NCI-H2227 (cell line): ENCODE measurements at regions not wholly inside any gene's neighbourhood (a gene's known extent, or its start where the extent isn't known, plus 50 kb on each side); places are given as distances from the start of the nearest gene placed in this dataset.

Source experiments
- DNase-seq: peaks from one replicate; lab custom pipeline; 2025; ENCODE audit not compliant: unreplicated experiment; lab: John Stamatoyannopoulos, UW

DNA sequence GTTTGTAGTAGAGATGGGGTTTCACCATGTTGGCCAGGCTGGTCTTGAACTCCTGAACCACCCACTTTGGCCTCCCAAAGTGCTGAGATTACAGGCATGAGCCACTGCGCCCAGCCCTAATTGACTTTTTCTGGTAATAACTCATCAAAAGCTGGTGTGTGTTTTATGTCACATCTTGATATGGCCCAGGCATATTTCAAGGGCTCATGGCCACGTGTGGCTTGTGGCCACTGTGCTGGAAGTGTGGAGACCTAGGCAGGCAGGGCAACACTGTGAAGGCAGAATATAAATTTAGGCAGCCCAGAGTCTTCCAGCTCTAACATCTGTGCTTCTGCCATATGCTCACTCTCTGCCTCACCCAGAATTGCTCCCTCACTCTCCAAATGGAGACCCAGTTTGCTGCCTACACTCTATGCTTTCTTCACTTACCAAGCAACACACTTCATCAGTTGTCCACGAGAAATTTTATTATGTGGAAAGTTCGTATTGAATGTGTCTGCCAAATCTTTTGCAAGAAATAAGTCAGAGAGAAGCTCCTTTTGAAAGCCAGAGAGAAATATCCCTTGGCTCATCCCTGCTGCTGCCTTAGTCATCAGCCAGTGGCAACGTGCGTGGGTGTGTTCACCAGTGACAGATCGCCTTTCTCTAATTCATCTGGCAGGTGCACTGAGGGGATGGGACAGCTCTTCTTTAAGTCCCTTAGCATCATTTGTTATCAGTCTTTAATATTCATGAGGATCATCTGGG, 129.4 kb upstream of the CXCR4 start:
- DNase-seq: no peak

DNA sequence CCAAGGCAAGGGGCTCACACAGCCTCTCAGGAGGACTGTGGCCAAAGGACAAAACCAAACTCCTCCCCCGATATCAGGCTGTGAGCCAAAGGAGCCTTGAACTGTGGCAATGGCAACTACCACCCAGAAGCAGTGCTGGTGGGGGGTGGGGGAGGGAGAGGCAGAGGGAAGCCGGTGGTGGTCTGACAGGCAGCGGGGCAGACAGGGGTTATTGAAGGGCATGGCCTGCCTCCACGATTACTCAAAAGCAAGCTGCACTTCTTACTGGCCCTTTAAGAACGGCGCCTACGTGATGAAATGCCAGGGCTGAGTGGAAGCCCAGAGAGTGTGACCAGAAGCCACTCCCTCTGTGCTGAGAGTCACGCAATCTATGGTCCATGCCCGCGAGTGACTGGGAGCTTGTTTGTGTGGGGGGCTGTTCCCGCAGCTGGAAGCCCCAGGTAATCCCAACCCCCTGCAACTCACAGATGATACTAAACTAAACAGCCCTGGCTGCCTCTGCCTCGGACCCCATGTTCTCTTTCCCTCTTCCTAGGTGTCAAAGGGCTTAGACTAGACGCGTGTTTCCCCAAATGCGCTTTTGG, 128.2 kb upstream of the CXCR4 start:
- peak; percentile 50 for DNase-seq

DNA sequence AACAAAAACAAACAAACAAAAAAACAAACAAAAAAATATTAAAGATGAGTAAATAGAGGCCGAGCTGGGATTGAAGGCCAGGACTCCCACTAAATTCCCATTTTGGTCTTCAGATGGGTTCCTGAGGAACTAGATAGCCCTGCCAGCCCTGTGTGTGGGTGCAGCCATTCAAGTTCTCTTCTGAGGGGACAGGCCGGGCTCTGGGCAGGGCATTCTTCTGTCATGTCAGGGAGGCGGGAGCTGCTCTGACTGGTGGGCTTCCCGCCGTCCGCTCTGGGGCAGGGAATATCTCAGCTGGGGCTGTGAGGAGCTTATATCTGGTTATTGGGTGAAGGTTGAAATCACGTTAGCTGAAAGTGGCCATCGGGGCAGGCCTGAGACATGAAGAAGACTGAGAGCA, 127.3 kb upstream of the CXCR4 start:
- DNase-seq: no peak

- no peak for DNase-seq
Observed at GRCh38 chr2:136244536-136244885, 126.6 kb upstream of the CXCR4 start.

DNA sequence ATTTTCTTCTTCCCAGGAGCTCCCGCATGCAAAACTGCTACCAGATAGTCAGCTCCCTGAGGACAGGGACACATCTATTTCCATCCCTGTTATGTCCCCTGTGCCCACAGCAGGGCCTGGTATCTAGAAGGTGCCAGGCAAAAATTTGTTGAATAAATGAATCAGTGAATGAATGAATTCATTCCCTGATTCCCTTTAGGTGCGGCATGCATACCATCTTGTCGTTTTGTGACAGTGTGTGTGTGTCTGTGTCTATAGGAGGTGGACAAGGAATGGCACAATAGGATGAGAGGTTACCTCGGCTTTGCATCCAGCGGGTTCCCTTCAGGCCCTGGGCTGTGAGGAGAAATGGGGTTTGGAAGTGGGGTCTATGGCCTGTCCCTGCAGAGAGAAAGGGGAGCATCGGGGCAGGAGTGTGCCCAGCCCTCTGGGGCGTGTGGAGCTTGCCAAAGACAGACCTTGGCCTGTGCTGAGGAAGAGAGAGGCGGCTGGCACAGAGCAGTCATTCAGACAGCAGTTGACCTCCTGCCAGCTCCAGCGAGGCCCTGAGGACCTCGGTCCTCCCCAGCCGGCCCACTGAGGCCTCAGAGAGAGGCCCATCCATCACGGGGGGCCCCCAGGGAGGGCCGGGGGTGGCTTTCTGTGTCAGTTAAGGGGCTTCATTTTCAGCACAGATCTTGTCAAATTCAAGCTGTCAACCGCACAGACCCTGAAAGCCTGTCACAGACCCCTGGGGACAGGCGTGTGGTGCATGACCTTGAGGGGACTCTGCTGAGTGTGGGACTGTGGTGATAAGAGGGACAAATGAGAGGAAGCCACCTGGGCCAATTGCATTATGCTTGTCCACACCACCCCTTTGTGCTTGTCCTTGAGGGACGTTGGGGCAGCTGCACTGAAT, 125.9 kb upstream of the CXCR4 start:
- DNase-seq: no peak

GRCh38 chr2:136242687-136243277, 124.8 kb upstream of the CXCR4 start:
- DNase-seq: no peak

DNA sequence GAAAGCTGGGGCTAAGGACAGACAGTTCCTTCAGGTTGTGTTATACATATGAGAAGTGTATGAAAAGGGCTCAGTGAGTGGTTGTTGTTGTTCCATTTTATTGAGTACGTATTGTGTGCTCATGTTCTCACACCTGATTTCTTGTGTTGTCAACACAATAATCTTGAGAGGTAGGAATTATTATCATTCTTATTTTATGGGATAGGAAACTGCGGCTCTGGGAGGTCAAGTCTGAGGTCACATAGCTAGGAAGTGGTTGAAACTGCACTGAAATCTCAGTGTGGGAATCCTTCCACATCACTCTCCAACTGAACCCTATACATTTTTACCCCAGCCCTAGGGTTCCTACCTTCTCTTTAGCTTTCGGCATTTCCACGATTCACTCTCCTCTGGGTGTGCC, 124.2 kb upstream of the CXCR4 start:
- no peak for DNase-seq

DNA sequence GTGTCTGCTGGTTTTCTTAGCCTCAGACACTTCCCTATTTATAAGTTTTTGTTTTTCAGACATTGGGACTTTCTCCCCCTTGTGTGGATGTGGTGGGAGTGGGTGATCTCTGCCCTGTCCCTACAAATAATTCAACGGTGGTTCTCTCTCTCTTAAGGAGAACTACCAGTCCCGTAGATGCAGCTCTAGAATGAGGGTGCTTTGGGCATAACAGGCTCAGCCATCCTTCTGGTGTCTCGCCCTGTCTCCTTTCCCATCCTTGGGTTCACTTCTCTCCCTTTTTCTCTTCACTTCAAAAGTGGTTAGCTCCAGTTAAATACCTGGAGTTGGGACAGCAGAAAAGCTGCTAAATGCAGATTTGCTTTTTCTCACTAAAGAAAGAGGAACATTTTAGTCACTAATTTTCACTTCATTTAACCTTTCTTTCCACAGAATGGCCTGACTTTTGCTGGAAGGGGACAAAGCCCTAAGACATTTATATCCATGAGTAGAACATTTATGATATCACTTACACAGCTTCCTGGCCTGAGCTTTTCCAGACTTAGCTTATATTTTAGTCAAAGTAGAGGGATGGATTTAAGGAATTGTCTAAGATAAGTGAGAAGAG, 121.2 kb upstream of the CXCR4 start:
- DNase-seq: no peak

DNA sequence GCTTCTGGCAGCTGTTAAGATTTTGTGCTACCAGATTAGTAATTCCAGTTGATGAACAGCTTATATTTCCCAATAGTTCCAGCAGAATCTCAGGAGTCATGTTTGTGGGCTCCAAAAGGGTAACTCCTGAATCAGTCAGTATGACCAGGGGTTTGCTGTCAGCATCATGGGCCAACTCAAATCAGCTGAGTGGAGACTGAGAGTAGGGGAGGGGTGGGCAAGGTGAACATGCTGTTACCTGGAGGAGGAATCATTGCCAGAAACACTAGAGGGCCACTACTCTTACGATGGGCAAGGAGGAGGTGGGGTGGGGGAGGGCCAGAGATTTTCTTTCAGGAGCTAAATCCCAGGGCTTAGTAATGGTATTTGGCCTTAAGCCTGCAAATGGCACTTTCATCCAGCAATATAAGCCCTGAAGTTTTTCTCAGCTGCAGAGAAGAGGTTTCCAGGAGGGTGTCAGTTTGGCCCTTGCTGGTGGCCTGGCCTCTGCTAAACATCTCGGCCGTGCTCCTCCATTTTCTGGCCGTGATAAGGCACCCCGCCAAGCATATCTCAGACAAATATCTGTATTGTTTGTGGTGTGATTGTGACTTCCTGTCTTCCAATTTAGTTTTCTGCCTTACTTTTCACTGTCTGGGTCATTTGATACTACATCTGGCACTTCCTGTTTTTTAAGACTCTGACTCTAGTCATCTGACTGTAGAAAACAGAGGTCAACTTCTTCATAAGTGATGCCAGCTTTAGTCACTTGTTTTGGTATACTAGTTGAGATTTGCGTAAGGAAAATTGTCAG, 120.5 kb upstream of the CXCR4 start:
- DNase-seq: no peak

- DNase-seq: no peak
Observed at GRCh38 chr2:136236019-136236418, 118.1 kb upstream of the CXCR4 start.

- DNase-seq: no peak
Observed at GRCh38 chr2:136235546-136235945, 117.6 kb upstream of the CXCR4 start.

GRCh38 chr2:136234261-136234660, 116.3 kb upstream of the CXCR4 start:
- DNase-seq: no peak

- DNase-seq: no peak
Observed at GRCh38 chr2:136233298-136233697, 115.3 kb upstream of the CXCR4 start.

GRCh38 chr2:136232456-136233172, 114.7 kb upstream of the CXCR4 start:
- no peak for DNase-seq

GRCh38 chr2:136230464-136230863, 112.5 kb upstream of the CXCR4 start:
- DNase-seq: no peak

GRCh38 chr2:136226903-136227302, 109.0 kb upstream of the CXCR4 start:
- DNase-seq: no peak

DNA sequence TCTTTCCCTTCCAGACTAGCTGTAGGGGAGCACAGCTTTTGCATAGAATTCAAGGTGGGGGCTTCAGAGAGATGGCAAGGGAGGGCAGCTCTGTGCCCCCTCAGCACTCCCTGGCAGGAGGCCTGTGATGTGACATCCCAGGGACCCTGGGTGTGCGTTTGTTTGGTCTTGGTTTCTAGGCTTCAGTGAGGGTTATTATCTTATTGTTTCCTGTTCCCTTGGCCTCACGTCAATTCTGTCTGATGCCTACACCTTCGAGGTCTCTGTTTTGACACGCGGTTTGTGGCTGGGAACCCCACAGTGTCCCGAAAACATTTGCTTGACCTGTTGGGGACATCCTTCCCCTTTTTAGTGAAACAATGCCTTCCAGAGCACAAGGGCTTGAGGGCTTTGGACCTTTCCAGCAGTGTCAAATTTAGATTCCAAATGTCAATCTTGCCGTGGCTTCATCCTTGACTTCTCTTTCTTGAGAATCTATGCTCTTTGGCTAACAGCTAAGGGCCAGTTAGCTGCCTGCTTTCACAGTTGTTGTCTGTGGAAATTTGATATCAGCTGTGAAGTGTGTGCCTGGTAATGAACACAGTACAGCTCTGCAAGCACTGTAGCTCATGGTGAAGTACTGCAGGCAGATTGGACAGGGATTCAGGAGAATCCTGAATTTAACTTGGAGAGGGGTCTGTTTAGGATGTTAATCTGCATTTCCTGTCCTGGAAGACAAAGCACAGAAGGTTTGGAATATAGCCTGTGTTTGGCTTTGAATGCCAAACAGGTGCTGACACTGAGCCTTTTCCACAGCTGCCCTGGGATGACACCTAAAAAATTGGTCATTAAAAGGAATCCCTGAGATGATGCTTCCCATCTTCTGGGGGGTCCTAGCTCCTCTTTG, 108.2 kb upstream of the CXCR4 start:
- no peak for DNase-seq

DNA sequence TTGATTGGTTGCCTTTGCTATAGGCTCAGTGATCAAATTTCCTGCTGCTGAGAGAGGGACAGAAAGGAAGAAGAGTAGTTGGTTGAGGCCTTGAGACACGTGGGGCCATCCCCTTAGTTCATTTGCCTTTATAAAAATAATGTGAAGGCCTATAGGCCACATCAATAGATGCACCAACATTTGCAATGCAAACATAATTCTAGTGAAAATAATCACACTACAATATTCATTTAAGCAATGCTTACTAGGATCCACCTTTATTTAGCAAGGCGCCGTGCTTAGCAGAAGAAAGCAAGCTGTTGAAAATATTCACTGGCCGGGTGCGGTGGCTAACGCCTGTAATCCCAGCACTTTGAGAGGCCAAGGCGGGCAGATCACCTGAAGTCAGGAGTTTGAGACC, 105.3 kb upstream of the CXCR4 start:
- DNase-seq: no peak

- DNase-seq: no peak
Observed at GRCh38 chr2:136222862-136223261, 104.9 kb upstream of the CXCR4 start.
